IMR-90 (cell line): ENCODE measurements at regions not wholly inside any gene's neighbourhood (a gene's known extent, or its start where the extent isn't known, plus 50 kb on each side); places are given as distances from the start of the nearest gene placed in this dataset.

Experiments used
- ATAC-seq: fragments of 200-7000 bp; cut with Tn5 transposase; 2 replicates; pipeline ENCODE4 v1.9.1; 2020; ENCODE audit warnings: low read depth, mild to moderate bottlenecking, moderate library complexity
- BruUV-seq: library from RNA; stranded (reverse); fragments of 400-500 nt; replicated peaks from 2 replicates; lab custom pipeline; 2021; lab: Mats Ljungman, UMichigan
- CTCF ChIA-PET: fragments of 300-600 bp; formaldehyde crosslinking; extraction: SDS; loops from one replicate; lab custom pipeline; 2021; ENCODE audit warnings: antibody characterized with exemption; lab: Yijun Ruan, JAX
- POLR2A ChIA-PET: fragments of 300-600 bp; sonication (Branson Sonifier 250); formaldehyde crosslinking; loops from one replicate; lab custom pipeline; 2022; ENCODE audit warnings: antibody characterized with exemption; ENCODE audit not compliant: unreplicated experiment; lab: Charles Lee
- DNase-seq: peaks from one replicate; pipeline ENCODE4 v3.0.0; 2013
- H2AFZ ChIP-seq: replicated peaks from 2 replicates; pipeline ENCODE3; 2013; ENCODE audit warnings: low read length, mild to moderate bottlenecking; ENCODE audit not compliant: poor library complexity
- H2AK5ac ChIP-seq: 2 replicates; pipeline ENCODE4 v1.6.1; 2013; ENCODE audit warnings: low read depth, low read length, inconsistent platforms
- H2AK9ac ChIP-seq: replicated peaks from 2 replicates; pipeline ENCODE3; 2013; ENCODE audit warnings: mild to moderate bottlenecking, low read depth, low read length, moderate library complexity; ENCODE audit not compliant: poor library complexity
- H2BK120ac ChIP-seq: 2 replicates; pipeline ENCODE4 v1.6.1; 2013; ENCODE audit warnings: low read depth, low read length, inconsistent platforms
- H2BK15ac ChIP-seq: 3 replicates; pipeline ENCODE4 v1.6.1; 2013; ENCODE audit warnings: low read depth, low read length, inconsistent platforms
- H2BK20ac ChIP-seq: 2 replicates; pipeline ENCODE4 v1.6.1; 2013; ENCODE audit warnings: low read depth, mild to moderate bottlenecking, inconsistent platforms, low read length, moderate library complexity
- H2BK5ac ChIP-seq: 2 replicates; pipeline ENCODE4 v1.6.1; 2013; ENCODE audit warnings: mild to moderate bottlenecking, low read depth, low read length, inconsistent platforms; ENCODE audit not compliant: poor library complexity, severe bottlenecking
- H3K14ac ChIP-seq: replicated peaks from 2 replicates; pipeline ENCODE4 v1.6.1; 2013; ENCODE audit warnings: low read depth, low read length, inconsistent platforms
- H3K18ac ChIP-seq: 2 replicates; pipeline ENCODE4 v1.6.1; 2013; ENCODE audit warnings: low read depth, low read length, control low read depth
- H3K23ac ChIP-seq: 2 replicates; pipeline ENCODE4 v1.6.1; 2013; ENCODE audit warnings: low read depth, low read length, inconsistent platforms
- H3K27ac ChIP-seq: 2 replicates; pipeline ENCODE4 v1.5.1; 2013; ENCODE audit warnings: mild to moderate bottlenecking, control low read depth, low read length; ENCODE audit not compliant: insufficient read depth
- H3K27me3 ChIP-seq: 2 replicates; pipeline ENCODE4 v1.6.1; 2013; ENCODE audit warnings: low read length; ENCODE audit not compliant: control insufficient read depth, insufficient read depth
- H3K36me3 ChIP-seq: 2 replicates; pipeline ENCODE4 v1.6.1; 2013; ENCODE audit warnings: low read length, mixed read lengths; ENCODE audit not compliant: control insufficient read depth, insufficient read depth
- H3K4ac ChIP-seq: 2 replicates; pipeline ENCODE4 v1.6.1; 2013; ENCODE audit warnings: low read depth, low read length, inconsistent platforms
- H3K4me1 ChIP-seq: 2 replicates; pipeline ENCODE4 v1.6.1; 2013; ENCODE audit warnings: low read length, mixed read lengths; ENCODE audit not compliant: control insufficient read depth, insufficient read depth
- H3K4me2 ChIP-seq: 2 replicates; pipeline ENCODE4 v1.6.1; 2013; ENCODE audit warnings: low read depth, mild to moderate bottlenecking, control low read depth, low read length, moderate library complexity
- H3K4me3 ChIP-seq: 2 replicates; pipeline ENCODE4 v1.5.1; 2013; ENCODE audit warnings: low read depth, mild to moderate bottlenecking, control low read depth, low read length, moderate library complexity; ENCODE audit not compliant: insufficient read depth
- H3K56ac ChIP-seq: 2 replicates; pipeline ENCODE4 v1.6.1; 2013; ENCODE audit warnings: low read length, inconsistent platforms; ENCODE audit not compliant: insufficient read depth; ENCODE audit errors: extremely low read depth
- H3K79me1 ChIP-seq, 2 experiments: 2 replicates each; pipeline ENCODE4 v1.6.1; 2013; ENCODE audit warnings: low read length in 2 of 2, inconsistent platforms in 1 of 2, low read depth in 1 of 2
- H3K9ac ChIP-seq: 2 replicates; pipeline ENCODE4 v1.6.1; 2013; ENCODE audit warnings: low read depth, low read length, control low read depth
- H3K9me1 ChIP-seq: 2 replicates; pipeline ENCODE4 v1.6.1; 2013; ENCODE audit warnings: low read length, inconsistent platforms; ENCODE audit not compliant: insufficient read depth
- H3K9me3 ChIP-seq: 2 replicates; pipeline ENCODE4 v1.6.1; 2013; ENCODE audit warnings: low read length; ENCODE audit not compliant: control insufficient read depth, insufficient read depth
- H4K20me1 ChIP-seq: 2 replicates; pipeline ENCODE4 v1.6.1; 2013; ENCODE audit warnings: low read length, inconsistent platforms; ENCODE audit not compliant: insufficient read depth
- H4K5ac ChIP-seq: 2 replicates; pipeline ENCODE4 v1.6.1; 2013; ENCODE audit warnings: mild to moderate bottlenecking, low read depth, low read length, control low read depth
- H4K8ac ChIP-seq, 2 experiments: 2 replicates each; pipeline ENCODE4 v1.6.1; 2013; ENCODE audit warnings: low read depth in 2 of 2, low read length in 2 of 2, control low read depth in 1 of 2, inconsistent platforms in 1 of 2
- H4K91ac ChIP-seq: 2 replicates; pipeline ENCODE4 v1.6.1; 2013; ENCODE audit warnings: low read depth, low read length, inconsistent platforms; ENCODE audit not compliant: insufficient read depth
- BHLHE40 ChIP-seq: fragments of 150-350 bp; IDR thresholded peaks from 2 replicates; pipeline ENCODE4 v1.6.1; 2016; ENCODE audit warnings: mild to moderate bottlenecking, low read depth, low read length
- CHD1 ChIP-seq: IDR thresholded peaks from 2 replicates; pipeline ENCODE4 v1.6.1; 2012; ENCODE audit warnings: low read depth, low read length, improper control_type of control experiment
- MAFK ChIP-seq: IDR thresholded peaks from 2 replicates; pipeline ENCODE4 v1.6.1; 2012; ENCODE audit warnings: low read depth, low read length, improper control_type of control experiment
- NFE2L2 ChIP-seq: fragments of 150-350 bp; IDR thresholded peaks from 2 replicates; pipeline ENCODE4 v1.6.1; 2016; ENCODE audit warnings: low read depth, mild to moderate bottlenecking, low read length
- POLR2A ChIP-seq: IDR thresholded peaks from 2 replicates; pipeline ENCODE4 v1.6.1; 2012; ENCODE audit warnings: mild to moderate bottlenecking, low read depth, low read length
- RAD21 ChIP-seq: IDR thresholded peaks from 2 replicates; pipeline ENCODE4 v1.6.1; 2012; ENCODE audit warnings: low read length, improper control_type of control experiment
- RFX5 ChIP-seq: IDR thresholded peaks from 2 replicates; pipeline ENCODE4 v1.8.0; 2012; ENCODE audit warnings: low read depth, mild to moderate bottlenecking, low read length, moderate library complexity
- SMC3 ChIP-seq: fragments of 150-350 bp; IDR thresholded peaks from 2 replicates; pipeline ENCODE4 v1.6.1; 2016; ENCODE audit warnings: low read depth, mild to moderate bottlenecking, antibody characterized with exemption, low read length, moderate library complexity
- WGBS, 2 experiments: methylation state at CpG; one replicate each; pipeline versions ENCODE4 v1.1.5 to v1.1.7; 2013; ENCODE audit warnings: missing lambda C conversion rate in 2 of 2; ENCODE audit not compliant: insufficient read length in 1 of 2; ENCODE audit errors: extremely low coverage in 2 of 2; 5-methylcytosine and 5-hydroxymethylcytosine counted together
- dilution Hi-C: fragments of 300-500 bp; cut with HindIII; formaldehyde crosslinking; loops from one replicate; pipeline ENCODE4 v1.14.3; 2018; ENCODE audit warnings: low sequenced_read_pairs; ENCODE audit not compliant: unreplicated experiment
- in situ Hi-C: fragments of 300-500 bp; cut with MboI; formaldehyde crosslinking; loops from 3 replicates; pipeline ENCODE4 v1.14.3; 2019; ENCODE audit warnings: low sequenced_read_pairs, inconsistent platforms, mixed read lengths
- intact Hi-C: fragments of 100-400 bp; cut with micrococcal nuclease; formaldehyde crosslinking; loops from 2 replicates; pipeline ENCODE4 v1.10.0; 2022
- TF ChIP-seq, protein P1 (sequence below): fragments of 150-350 bp; IDR thresholded peaks from 2 replicates; pipeline ENCODE4 v1.6.1; 2017; ENCODE audit warnings: mild to moderate bottlenecking, antibody characterized with exemption, low read length, low read depth
- TF ChIP-seq, protein P2 (sequence below): conservative IDR thresholded peaks from 2 replicates; pipeline ENCODE4 v1.5.1; 2012; ENCODE audit warnings: mild to moderate bottlenecking, low read depth, low read length, improper control_type of control experiment

DNA sequence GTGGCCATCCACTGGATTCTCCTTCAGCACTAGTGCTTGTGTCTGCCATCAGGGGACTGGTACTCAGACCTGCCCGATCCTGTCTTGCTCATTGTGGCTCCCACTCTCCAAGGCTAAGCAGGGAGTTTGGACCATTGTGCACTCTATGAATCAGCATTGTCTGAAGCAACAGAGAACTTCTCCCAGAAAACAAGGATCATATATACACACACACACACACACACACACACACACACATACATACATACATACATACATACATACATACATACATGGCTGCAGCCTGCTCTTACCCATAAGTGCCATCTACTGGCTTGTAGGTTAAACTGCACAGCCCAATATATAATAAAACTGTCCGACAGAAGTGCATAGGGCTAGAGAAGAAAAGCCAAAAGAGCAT, 345.3 kb upstream of the LCORL start:
- WGBS, 2 experiments, result no CpG with 5 or more reads among the region's 2 CpGs
- Histone ChIP-seq H3K4ac (no peak overlapping the region), H3K18ac (no peak overlapping the region), H3K4me2 (no peak overlapping the region), H3K14ac (no peak overlapping the region), H3K56ac (no peak overlapping the region), H3K79me1 (no peaks in the 10 kb centered on the region), H4K20me1 (no peaks in the 10 kb centered on the region), H3K9me3 (peaks cover 4% of the 10 kb centered on the region; the same call in 1 of the 2 replicates), H2BK5ac (no peak overlapping the region), H3K4me3 (no peak overlapping the region), H2BK15ac (no peak overlapping the region), H4K91ac (no peak overlapping the region), H3K9ac (no peak overlapping the region), H3K27ac (no peak overlapping the region), H2BK120ac (no peak overlapping the region), H4K5ac (no peak overlapping the region), H2AK5ac (no peak overlapping the region), H3K36me3 (no peaks in the 10 kb centered on the region), H2AK9ac (no peak overlapping the region), H4K8ac (no peak overlapping the region), H3K23ac (no peak overlapping the region), H3K4me1 (no peaks in the 10 kb centered on the region), H3K27me3 (no peaks in the 10 kb centered on the region), H2AFZ (no peak overlapping the region), H2BK20ac (no peak overlapping the region), H3K9me1 (no peaks in the 10 kb centered on the region)
- ATAC-seq, result peak; percentile 53; the same call in 1 of the 2 replicates
- no TSS peak for BruUV-seq
- in situ Hi-C loops (no loop called here), dilution Hi-C loops (no loop called here), intact Hi-C loops (loop anchor here (2.0 to 10.0 kb wide), 3 partner anchors 342 to 550 kb away; partner anchors contain the start of gene LCORL)
- no peak for TF ChIP-seq CHD1
- no peak for TF ChIP-seq NFE2L2
- TF ChIP-seq POLR2A, result no peak
- TF ChIP-seq, protein P1, sequence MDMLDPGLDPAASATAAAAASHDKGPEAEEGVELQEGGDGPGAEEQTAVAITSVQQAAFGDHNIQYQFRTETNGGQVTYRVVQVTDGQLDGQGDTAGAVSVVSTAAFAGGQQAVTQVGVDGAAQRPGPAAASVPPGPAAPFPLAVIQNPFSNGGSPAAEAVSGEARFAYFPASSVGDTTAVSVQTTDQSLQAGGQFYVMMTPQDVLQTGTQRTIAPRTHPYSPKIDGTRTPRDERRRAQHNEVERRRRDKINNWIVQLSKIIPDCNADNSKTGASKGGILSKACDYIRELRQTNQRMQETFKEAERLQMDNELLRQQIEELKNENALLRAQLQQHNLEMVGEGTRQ, result no peak
- TF ChIP-seq BHLHE40, result no peak
- TF ChIP-seq, protein P2, sequence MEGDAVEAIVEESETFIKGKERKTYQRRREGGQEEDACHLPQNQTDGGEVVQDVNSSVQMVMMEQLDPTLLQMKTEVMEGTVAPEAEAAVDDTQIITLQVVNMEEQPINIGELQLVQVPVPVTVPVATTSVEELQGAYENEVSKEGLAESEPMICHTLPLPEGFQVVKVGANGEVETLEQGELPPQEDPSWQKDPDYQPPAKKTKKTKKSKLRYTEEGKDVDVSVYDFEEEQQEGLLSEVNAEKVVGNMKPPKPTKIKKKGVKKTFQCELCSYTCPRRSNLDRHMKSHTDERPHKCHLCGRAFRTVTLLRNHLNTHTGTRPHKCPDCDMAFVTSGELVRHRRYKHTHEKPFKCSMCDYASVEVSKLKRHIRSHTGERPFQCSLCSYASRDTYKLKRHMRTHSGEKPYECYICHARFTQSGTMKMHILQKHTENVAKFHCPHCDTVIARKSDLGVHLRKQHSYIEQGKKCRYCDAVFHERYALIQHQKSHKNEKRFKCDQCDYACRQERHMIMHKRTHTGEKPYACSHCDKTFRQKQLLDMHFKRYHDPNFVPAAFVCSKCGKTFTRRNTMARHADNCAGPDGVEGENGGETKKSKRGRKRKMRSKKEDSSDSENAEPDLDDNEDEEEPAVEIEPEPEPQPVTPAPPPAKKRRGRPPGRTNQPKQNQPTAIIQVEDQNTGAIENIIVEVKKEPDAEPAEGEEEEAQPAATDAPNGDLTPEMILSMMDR, result peak; percentile 37; the same call in 1 of the 2 replicates
- peak; percentile 32; the same call in 1 of the 2 replicates for TF ChIP-seq RAD21
- no peak for TF ChIP-seq RFX5
- no peak for TF ChIP-seq SMC3
- TF ChIP-seq MAFK, result no peak
- peak; percentile 6 for DNase-seq
- ChIA-PET POLR2A (no interaction called here), CTCF (interaction anchor here (0.7 kb wide), 1 partner anchor 797 kb away, joined by 3 read pairs; no protein-coding TSS in a partner anchor)
